ENCODE measurements at regions not wholly inside any gene's neighbourhood (a gene's known extent, or its start where the extent isn't known, plus 50 kb on each side); places are given as distances from the start of the nearest gene placed in this dataset.

- TF ChIP-seq RCOR1 (IDR thresholded peaks at IDR 0.05; ENCODE audit: insufficient replicate concordance, low read length): no peak
- no peak for TF ChIP-seq MAFK (IDR thresholded peaks at IDR 0.05; ENCODE audit: low read depth, low read length)
- TF ChIP-seq CEBPB (IDR thresholded peaks at IDR 0.05; ENCODE audit: low read depth, low read length): no peak
- TF ChIP-seq MXI1 (IDR thresholded peaks at IDR 0.05; ENCODE audit: borderline replicate concordance, low read depth, low read length): no peak
- TF ChIP-seq POLR2A (IDR thresholded peaks at IDR 0.05; ENCODE audit: low read depth, low read length): no peak
- TF ChIP-seq ELK1 (IDR thresholded peaks at IDR 0.05; ENCODE audit: borderline replicate concordance, low read depth, low read length): no peak
- no peak for TF ChIP-seq RFX5 (IDR thresholded peaks at IDR 0.05; ENCODE audit: low read depth, low read length)
- TF ChIP-seq BHLHE40 (IDR thresholded peaks at IDR 0.05; ENCODE audit: low read depth, low read length): no peak
- no peak for TF ChIP-seq FOS (IDR thresholded peaks at IDR 0.05; ENCODE audit: low read depth, low read length)
- no peak for TF ChIP-seq MAZ (IDR thresholded peaks at IDR 0.05; ENCODE audit: borderline replicate concordance, low read depth, low read length)
- no peak for TF ChIP-seq NFE2L2 (IDR thresholded peaks at IDR 0.05; ENCODE audit: low read depth, low read length)
- no peak for TF ChIP-seq SMC3 (IDR thresholded peaks at IDR 0.05; ENCODE audit: low read depth, low read length)
- no peak for TF ChIP-seq CTCF (conservative IDR thresholded peaks at IDR 0.05; ENCODE audit: low read depth, low read length)
- no peak for TF ChIP-seq RAD21 (IDR thresholded peaks at IDR 0.05; ENCODE audit: low read length)
- TF ChIP-seq CHD1 (IDR thresholded peaks at IDR 0.05; ENCODE audit: low read depth, low read length): no peak
- H4K91ac ChIP-seq (ENCODE audit: insufficient read depth, low read depth, low read length): no peak overlapping the region
- H3K36me3 ChIP-seq (ENCODE audit: control insufficient read depth, insufficient read depth, low read length): no peaks in the 10 kb centered on the region
- no peak overlapping the region for H3K27ac ChIP-seq (ENCODE audit: insufficient read depth, low read length)
- H4K8ac ChIP-seq (ENCODE audit: low read depth in 2 of 2, low read length in 2 of 2): no peak overlapping the region
- POLR2A ChIA-PET (ENCODE audit: unreplicated experiment): no interaction called here
- no peak overlapping the region for H3K56ac ChIP-seq (ENCODE audit: extremely low read depth, insufficient read depth, low read length)
- dilution Hi-C loops (cut with HindIII; ENCODE audit: low sequenced_read_pairs, unreplicated experiment): no loop called here
- no TSS peak for BruUV-seq (replicated peaks)
- H2BK5ac ChIP-seq (ENCODE audit: low read depth, low read length, poor library complexity, severe bottlenecking): no peak overlapping the region
- CTCF ChIA-PET: no interaction called here
- no peak overlapping the region for H3K4me2 ChIP-seq (ENCODE audit: low read depth, low read length)
- H2BK20ac ChIP-seq (ENCODE audit: low read depth, low read length): no peak overlapping the region
- H2BK15ac ChIP-seq (ENCODE audit: low read depth, low read length): no peak overlapping the region
- H3K23ac ChIP-seq (ENCODE audit: low read depth, low read length): no peak overlapping the region
- no peaks in the 10 kb centered on the region for H4K20me1 ChIP-seq (ENCODE audit: insufficient read depth, low read length)
- H3K4me3 ChIP-seq (ENCODE audit: insufficient read depth, low read depth, low read length): no peak overlapping the region
- H2AK9ac ChIP-seq (replicated peaks; ENCODE audit: low read depth, low read length, poor library complexity): no peak overlapping the region
- no CpG with 5 or more reads among the region's 6 CpGs for whole genome bisulfite sequencing, 2 experiments (ENCODE audit: extremely low coverage in 2 of 2, insufficient read length in 1 of 2)
- H3K79me1 ChIP-seq (ENCODE audit: low read depth in 1 of 2, low read length in 2 of 2): no peaks in the 10 kb centered on the region
- no peak overlapping the region for H3K9ac ChIP-seq (ENCODE audit: low read depth, low read length)
- H3K9me3 ChIP-seq (ENCODE audit: control insufficient read depth, insufficient read depth, low read length): no peaks in the 10 kb centered on the region
- no peak overlapping the region for H2AFZ ChIP-seq (replicated peaks; ENCODE audit: low read length, poor library complexity)
- no peak overlapping the region for H4K5ac ChIP-seq (ENCODE audit: low read depth, low read length)
- no peak overlapping the region for H2BK120ac ChIP-seq (ENCODE audit: low read depth, low read length)
- intact Hi-C loops (cut with micrococcal nuclease): no loop called here
- DNase-seq (no peak), ATAC-seq (ENCODE audit: low read depth) (no peak)
- in situ Hi-C loops (cut with MboI; ENCODE audit: low sequenced_read_pairs): no loop called here
- no peak overlapping the region for H3K18ac ChIP-seq (ENCODE audit: low read depth, low read length)
- no peak overlapping the region for H3K14ac ChIP-seq (replicated peaks; ENCODE audit: low read depth, low read length)
- H3K4ac ChIP-seq (ENCODE audit: low read depth, low read length): no peak overlapping the region
- no peaks in the 10 kb centered on the region for H3K27me3 ChIP-seq (ENCODE audit: control insufficient read depth, insufficient read depth, low read length)
- no peak overlapping the region for H2AK5ac ChIP-seq (ENCODE audit: low read depth, low read length)
- H3K4me1 ChIP-seq (ENCODE audit: control insufficient read depth, insufficient read depth, low read length): no peaks in the 10 kb centered on the region
- no peaks in the 10 kb centered on the region for H3K9me1 ChIP-seq (ENCODE audit: insufficient read depth, low read length)
Observed at GRCh38 chr12:93292213-93292612, 85.5 kb upstream of the NUDT4 start.

All from IMR-90 (cell line).